HL-60/S4 (cell line): ENCODE measurements at regions not wholly inside any gene's neighbourhood (a gene's known extent, or its start where the extent isn't known, plus 50 kb on each side); places are given as distances from the start of the nearest gene placed in this dataset.
"Not testable (repeated sequence)": the region's sequence is repeated elsewhere in the genome, so short reads cannot be mapped to it uniquely, and the experiment has no call there.

Experiments used
- in situ Hi-C: fragments of 300-500 bp; cut with MboI; formaldehyde crosslinking; loops from 2 replicates; pipeline ENCODE4 v1.14.3; 2022; ENCODE audit warnings: low sequenced_read_pairs

DNA sequence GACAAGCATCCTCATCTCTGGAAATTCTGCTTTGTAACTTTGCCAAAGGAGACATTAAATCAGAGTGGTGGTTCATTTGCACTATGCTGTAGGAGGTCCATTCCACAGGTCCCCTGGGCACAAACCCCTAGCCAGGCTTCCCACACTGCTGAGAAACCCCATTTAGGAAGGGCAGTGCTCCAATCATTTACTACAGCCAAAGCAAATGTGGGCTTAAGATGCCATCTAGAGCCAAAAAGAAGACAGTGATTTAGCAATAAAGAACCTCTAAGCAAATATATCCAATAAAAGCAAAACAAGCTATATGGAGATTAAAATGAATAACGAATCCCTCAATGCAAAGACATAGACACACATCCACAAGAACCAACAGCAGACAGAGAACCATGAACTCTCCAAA is 129.0 kb upstream of the ALDH1B1 start:
- in situ Hi-C loops: no loop called here

- in situ Hi-C loops: no loop called here
These were observed 132.8 kb upstream of the ALDH1B1 start for GRCh38 chr9:38259519-38260218.

GRCh38 chr9:38259056-38259455 is 133.4 kb upstream of the ALDH1B1 start:
- in situ Hi-C loops: no loop called here

DNA sequence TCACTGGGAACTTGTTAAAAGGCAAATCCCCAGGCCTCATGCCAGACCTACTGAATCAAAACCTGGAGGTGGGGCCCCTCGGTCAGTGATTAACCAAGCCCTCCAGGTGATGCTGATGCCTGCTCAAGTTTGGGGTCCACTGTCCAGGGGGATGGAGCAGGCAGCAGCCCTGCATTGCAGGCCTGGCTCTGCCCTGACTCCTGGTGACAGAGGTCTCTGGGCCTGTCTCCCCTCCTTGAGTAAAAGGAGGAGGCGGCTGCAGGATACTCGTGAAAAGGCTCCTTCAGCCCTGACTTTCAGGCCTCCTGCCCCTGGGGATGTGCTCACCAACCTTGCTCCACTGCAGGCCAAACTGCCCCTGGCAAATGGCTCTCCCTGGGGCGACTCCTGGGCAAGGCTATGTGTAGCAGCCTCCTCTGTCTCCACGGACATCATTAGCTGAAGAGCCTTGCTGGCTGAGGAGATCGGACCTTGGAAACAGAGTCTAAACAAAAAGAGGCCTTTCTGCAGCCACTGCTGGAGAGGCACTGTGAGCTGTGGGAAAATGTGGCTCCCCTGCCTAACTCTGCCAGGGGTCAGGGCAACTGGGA is 134.8 kb upstream of the ALDH1B1 start:
- in situ Hi-C loops: no loop called here

DNA sequence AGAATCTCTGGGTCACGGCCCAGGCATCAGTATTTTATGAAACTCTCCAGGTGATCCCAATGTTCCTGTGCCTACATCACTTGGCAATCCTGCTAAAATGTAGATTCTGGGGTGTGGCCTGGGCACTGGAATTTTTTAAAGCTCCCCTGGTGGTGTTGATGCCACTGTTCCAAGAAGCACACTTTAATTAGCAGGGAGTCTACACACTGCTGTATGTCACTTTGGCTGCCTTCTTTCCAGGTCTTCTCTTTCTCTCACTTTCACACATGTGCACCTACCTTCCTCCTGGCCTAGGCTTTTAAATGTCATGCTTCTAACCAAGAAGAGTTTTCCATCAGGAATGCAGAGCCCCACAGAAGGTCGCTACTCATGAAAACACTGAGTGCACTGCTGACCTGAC is 136.0 kb upstream of the ALDH1B1 start:
- in situ Hi-C loops: no loop called here

GRCh38 chr9:38255599-38255998 is 136.9 kb upstream of the ALDH1B1 start:
- in situ Hi-C loops: no loop called here

- in situ Hi-C loops: no loop called here
These were observed 137.7 kb upstream of the ALDH1B1 start for GRCh38 chr9:38254756-38255155.

GRCh38 chr9:38254151-38254550 is 138.4 kb upstream of the ALDH1B1 start:
- in situ Hi-C loops: no loop called here

- in situ Hi-C loops: no loop called here
These were observed 139.3 kb upstream of the ALDH1B1 start for GRCh38 chr9:38253200-38253599.

DNA sequence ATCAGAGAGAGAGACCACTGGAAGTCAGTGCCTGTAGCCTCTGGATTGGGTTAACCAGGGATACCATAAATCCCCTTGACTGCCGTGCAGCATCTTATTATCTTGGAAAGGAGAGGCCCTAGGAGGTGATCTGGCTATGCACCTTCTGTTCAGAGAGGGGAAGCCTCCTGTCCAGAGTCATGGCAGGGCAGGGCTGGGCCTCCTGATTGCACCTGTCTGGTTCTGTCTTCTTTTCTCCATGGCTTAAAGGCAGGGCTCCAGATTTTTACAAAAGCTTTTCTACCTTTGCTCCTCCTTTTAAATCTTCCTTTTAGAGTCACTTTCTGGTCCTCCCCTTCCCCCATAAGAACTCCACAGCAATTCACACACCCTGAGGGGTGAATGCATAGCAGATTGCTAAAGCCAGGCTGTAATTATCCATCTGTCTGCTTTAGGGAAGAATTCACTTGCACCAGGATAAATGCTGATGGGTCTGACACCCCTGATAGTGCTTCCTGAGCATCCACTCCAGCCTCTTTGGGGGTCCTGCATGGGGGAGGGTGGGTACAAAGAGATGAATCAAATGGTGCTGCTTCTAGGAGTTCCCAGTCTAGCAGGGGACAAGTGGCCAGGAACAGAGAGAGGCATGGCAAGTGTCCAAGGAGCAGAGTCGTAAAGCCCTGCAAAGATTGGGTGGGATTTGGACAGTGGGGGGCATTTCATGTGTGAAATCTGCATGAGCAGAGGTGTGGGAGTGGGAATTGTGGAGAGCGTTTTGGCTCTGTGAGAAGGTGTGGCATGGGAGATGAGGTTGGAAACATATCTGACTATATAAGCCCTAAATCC is 141.3 kb upstream of the ALDH1B1 start:
- in situ Hi-C loops: no loop called here

GRCh38 chr9:38250279-38251035 is 142.0 kb upstream of the ALDH1B1 start:
- in situ Hi-C loops: no loop called here

- in situ Hi-C loops: no loop called here
These were observed 142.8 kb upstream of the ALDH1B1 start for GRCh38 chr9:38249587-38250210.

DNA sequence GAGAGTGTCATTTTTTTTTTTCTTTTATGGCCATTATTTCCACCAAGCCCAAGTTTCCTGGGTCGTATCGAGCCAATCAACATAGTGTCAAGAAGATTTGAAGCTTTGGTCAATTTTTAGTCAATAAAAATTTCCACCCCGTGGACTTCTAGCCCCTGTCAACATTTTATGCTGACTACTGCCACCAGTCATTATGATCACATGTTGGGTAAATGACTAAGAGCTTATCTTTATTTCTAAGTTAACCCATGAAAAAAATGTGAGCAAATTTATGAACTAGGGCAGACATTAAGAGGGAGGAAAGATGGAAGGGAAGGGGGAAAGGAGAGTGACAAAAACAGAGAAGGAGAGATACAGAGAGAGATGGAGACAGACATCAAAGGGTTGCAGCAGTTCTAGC is 143.5 kb upstream of the ALDH1B1 start:
- in situ Hi-C loops: no loop called here

DNA sequence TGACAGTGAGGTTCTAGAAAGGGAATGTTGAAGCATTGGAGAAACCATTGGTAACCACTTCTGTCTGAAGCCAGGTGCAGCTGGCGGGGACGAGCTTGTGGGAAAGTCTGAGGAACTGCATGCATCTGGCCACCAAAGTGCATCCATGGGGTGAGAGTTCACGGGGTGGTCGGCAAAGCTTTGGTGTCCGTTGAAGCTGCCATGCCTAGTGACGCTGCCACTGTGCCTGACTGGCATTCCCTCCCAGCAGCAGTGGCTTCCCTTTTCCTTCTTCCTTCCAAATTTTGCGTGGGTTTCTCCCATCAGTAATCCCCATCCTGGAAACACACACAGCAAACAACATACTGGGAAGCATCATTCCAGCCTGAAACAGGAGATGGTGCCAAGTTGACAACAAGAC is 145.7 kb upstream of the ALDH1B1 start:
- in situ Hi-C loops: no loop called here

DNA sequence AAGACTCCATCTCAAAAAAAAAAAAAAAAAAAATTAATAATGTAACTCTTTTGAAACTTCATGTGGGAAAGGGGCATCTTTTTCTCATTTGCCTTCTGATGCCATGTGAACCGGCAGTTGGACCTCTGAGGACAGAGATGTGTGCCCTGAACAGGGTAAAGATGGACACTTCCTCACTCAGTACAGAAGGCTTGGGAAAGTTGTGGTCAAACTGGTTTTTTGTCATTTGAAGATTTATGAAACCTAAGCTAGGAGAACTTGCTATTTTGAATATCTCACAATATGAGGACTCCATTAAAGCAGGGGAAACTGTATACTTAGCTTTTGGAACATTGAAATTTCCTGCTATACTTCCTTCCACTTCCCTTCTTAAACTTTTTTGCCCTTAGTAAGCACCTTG is 147.5 kb upstream of the ALDH1B1 start:
- in situ Hi-C loops: no loop called here

- in situ Hi-C loops: no loop called here
These were observed 148.5 kb upstream of the ALDH1B1 start for GRCh38 chr9:38243993-38244392.

GRCh38 chr9:38242151-38242550 is 150.4 kb upstream of the ALDH1B1 start:
- in situ Hi-C loops: not testable (repeated sequence)

DNA sequence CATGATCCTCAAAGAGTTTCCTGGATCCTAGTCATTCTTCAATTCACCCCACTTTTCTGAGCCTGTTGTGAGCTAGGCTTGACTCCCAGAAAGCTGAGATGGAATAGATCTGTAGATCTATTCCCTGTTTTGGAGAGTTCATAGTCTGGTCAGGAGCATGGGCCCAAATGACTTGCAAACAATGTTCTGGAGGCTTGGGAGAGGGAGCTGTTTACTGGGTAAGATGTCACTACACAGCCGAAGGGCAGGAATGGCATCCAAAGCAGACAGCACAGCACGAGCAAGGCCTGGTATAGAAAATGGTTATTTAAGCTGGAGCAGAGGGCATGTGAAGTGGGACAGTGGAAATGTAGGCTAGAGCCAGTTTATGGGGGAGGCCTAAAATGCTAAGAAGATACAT is 152.5 kb upstream of the ALDH1B1 start:
- in situ Hi-C loops: no loop called here

DNA sequence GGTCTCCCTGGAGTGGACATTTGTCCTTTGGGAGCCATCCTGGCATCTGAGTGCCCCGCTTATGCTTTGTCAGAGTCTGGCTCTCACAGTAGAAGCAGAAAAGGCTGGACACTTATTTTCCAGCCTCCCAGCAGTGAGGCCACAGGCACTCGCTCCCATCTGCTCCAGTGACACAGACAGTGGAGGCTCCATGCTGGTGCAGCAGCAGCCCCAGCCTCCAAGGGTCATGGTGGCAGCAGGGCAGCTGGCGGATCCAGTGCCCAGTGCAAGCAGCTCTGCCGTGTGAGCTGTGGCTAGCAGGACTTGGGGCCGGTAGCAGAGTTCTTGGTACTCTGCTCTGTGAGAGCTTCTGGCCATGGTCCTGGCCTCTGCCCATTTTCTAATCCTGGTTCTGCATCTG is 157.3 kb upstream of the ALDH1B1 start:
- in situ Hi-C loops: no loop called here

GRCh38 chr9:38234479-38235170 is 157.9 kb upstream of the ALDH1B1 start:
- in situ Hi-C loops: no loop called here
